ENCODE measurements at regions not wholly inside any gene's neighbourhood (a gene's known extent, or its start where the extent isn't known, plus 50 kb on each side); places are given as distances from the start of the nearest gene placed in this dataset.

- TF ChIP-seq RXRA (IDR thresholded peaks at IDR 0.05) (no peak), FOXA1 (IDR thresholded peaks at IDR 0.05) (no peak), CTCF (IDR thresholded peaks at IDR 0.05; ENCODE audit: low read depth, low read length, missing input control) (no peak), REST (IDR thresholded peaks at IDR 0.05) (no peak), JUND (IDR thresholded peaks at IDR 0.05) (no peak), GABPA (IDR thresholded peaks at IDR 0.05 in 1 of 2, conservative IDR thresholded peaks at IDR 0.05 in 1 of 2) (no peak), RAD21 (IDR thresholded peaks at IDR 0.05) (no peak), TAF1 (conservative IDR thresholded peaks at IDR 0.05) (no peak), MAX (IDR thresholded peaks at IDR 0.05) (no peak), YY1 (IDR thresholded peaks at IDR 0.05) (no peak), ATF3 (IDR thresholded peaks at IDR 0.05) (no peak), SP1 (IDR thresholded peaks at IDR 0.05) (no peak), EGR1 (IDR thresholded peaks at IDR 0.05; ENCODE audit: low read depth in 2 of 2) (no peak)
These were observed 75.5 kb upstream of the CLNK start for GRCh38 chr4:10760086-10760485.

Data from liver (tissue), 3 donors.